ENCODE measurements at regions not wholly inside any gene's neighbourhood (a gene's known extent, or its start where the extent isn't known, plus 50 kb on each side); places are given as distances from the start of the nearest gene placed in this dataset.

DNA sequence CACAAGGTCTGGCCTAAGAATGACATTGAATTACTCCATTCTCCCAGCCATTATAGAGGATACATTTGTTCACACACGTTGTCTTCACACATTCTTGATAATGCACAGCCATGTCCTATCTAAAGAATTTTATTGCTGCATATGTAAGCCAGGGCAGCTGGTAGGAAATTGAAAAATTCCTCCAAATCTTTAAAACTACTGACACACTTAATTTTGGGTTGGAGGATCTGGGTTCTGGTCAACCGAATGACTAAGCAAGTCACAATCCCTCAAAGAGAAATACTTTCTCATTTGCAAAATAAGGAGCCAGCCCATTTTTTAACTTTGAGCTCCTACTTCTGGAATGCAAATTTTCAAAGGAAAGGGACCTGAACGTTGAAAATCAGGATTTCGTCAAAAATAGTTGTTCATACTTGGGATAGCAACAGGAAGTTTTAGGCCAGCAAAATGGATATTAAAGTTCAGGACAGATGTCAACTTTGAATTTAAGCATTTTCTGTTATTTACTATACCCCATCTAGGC lies 638.3 kb downstream of the NTRK3 start:
- Histone ChIP-seq H3K9me3 (ENCODE audit: control insufficient read depth in 1 of 2, insufficient read depth in 1 of 2, low read depth in 1 of 2, low read length in 2 of 2) (peaks cover 6 to 26% of the 10 kb centered on the region in 2 experiments; a peak in 2 of 4 replicates), H3K36me3 (ENCODE audit: control insufficient read depth in 1 of 2, insufficient read depth in 2 of 2, low read length in 2 of 2) (no peaks in the 10 kb centered on the region), H3K4me1 (ENCODE audit: control insufficient read depth in 1 of 2, insufficient read depth in 2 of 2, low read length in 2 of 2) (no peaks in the 10 kb centered on the region), H3K79me2 (ENCODE audit: insufficient read depth, low read length) (no peaks in the 10 kb centered on the region), H3K4me3 (replicated peaks in 1 of 2; ENCODE audit: low read depth in 1 of 2, low read length in 2 of 2) (no peak overlapping the region), H4K20me1 (ENCODE audit: insufficient read depth) (no peaks in the 10 kb centered on the region), H3K4me2 (ENCODE audit: low read length) (no peak overlapping the region), H3K27ac (ENCODE audit: low read depth, low read length) (no peak overlapping the region), H3K9me2 (ENCODE audit: insufficient read depth) (no peaks in the 10 kb centered on the region), H3K9ac (ENCODE audit: low read length) (no peak overlapping the region), H3K27me3 (ENCODE audit: insufficient read depth, low read length) (no peaks in the 10 kb centered on the region), H2AFZ (ENCODE audit: low read depth, low read length, poor library complexity, severe bottlenecking) (no peak overlapping the region)
- intact Hi-C loops (cut with micrococcal nuclease) = no loop called here
- DNase-seq (ENCODE audit: low read depth, low spot score) (no peak), ATAC-seq (no peak)
- TF ChIP-seq CBX3 (IDR thresholded peaks at IDR 0.05; ENCODE audit: low read depth) (no peak), FOSL1 (IDR thresholded peaks at IDR 0.05; ENCODE audit: low read depth) (no peak), ZNF274 (IDR thresholded peaks at IDR 0.05; ENCODE audit: low read depth, low read length) (no peak)
- ChIA-PET CTCF (no interaction called here), RAD21 (ENCODE audit: low non-redundant PET in 1 of 2, low total read pairs in 2 of 2, uncharacterized antibody in 2 of 2, unreplicated experiment in 2 of 2) (no interaction called here), POLR2A (no interaction called here)
- no TSS peak for BruUV-seq (replicated peaks)

DNA sequence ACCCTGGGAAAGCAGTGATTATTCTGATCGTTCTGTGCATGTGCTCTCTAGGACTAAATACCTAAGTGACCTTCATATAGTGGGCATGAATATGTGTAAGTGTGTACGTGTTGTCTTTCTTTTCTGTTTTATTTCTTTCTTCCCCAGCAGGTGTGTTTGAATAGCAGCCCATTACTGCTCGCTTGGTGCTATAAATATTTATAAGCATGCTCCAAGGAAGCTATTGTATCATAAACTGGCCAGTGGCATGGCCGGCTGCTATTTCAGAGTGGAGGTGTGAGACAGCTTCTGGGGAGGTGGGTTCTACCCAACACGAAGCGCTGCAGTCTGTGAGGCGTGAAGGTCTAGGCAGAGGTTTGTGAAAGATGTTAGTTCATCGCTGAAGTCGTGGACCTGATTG lies 641.8 kb downstream of the NTRK3 start:
- Histone ChIP-seq H3K4me1 (ENCODE audit: control insufficient read depth in 1 of 2, insufficient read depth in 2 of 2, low read length in 2 of 2) (no peaks in the 10 kb centered on the region), H3K9ac (ENCODE audit: low read length) (no peak overlapping the region), H3K36me3 (ENCODE audit: control insufficient read depth in 1 of 2, insufficient read depth in 2 of 2, low read length in 2 of 2) (no peaks in the 10 kb centered on the region), H3K4me2 (ENCODE audit: low read length) (no peak overlapping the region), H3K27ac (ENCODE audit: low read depth, low read length) (no peak overlapping the region), H3K9me2 (ENCODE audit: insufficient read depth) (no peaks in the 10 kb centered on the region), H3K27me3 (ENCODE audit: insufficient read depth, low read length) (no peaks in the 10 kb centered on the region), H2AFZ (ENCODE audit: low read depth, low read length, poor library complexity, severe bottlenecking) (no peak overlapping the region), H3K9me3 (ENCODE audit: control insufficient read depth in 1 of 2, insufficient read depth in 1 of 2, low read depth in 1 of 2, low read length in 2 of 2) (peaks cover 0 to 35% of the 10 kb centered on the region in 2 experiments; a peak in 2 of 4 replicates), H4K20me1 (ENCODE audit: insufficient read depth) (no peaks in the 10 kb centered on the region), H3K79me2 (ENCODE audit: insufficient read depth, low read length) (no peaks in the 10 kb centered on the region), H3K4me3 (replicated peaks in 1 of 2; ENCODE audit: low read depth in 1 of 2, low read length in 2 of 2) (no peak overlapping the region)
- ChIA-PET RAD21 (ENCODE audit: low non-redundant PET in 1 of 2, low total read pairs in 2 of 2, uncharacterized antibody in 2 of 2, unreplicated experiment in 2 of 2) (no interaction called here), POLR2A (no interaction called here), CTCF (no interaction called here)
- intact Hi-C loops (cut with micrococcal nuclease) = no loop called here
- TF ChIP-seq POLR2AphosphoS5 (IDR thresholded peaks at IDR 0.05; ENCODE audit: low read depth, low read length) (no peak), EGR1 (IDR thresholded peaks at IDR 0.05; ENCODE audit: low read depth) (no peak), CBX3 (IDR thresholded peaks at IDR 0.05; ENCODE audit: low read depth) (no peak), EZH2 (IDR thresholded peaks at IDR 0.05) (no peak), SRF (IDR thresholded peaks at IDR 0.05; ENCODE audit: low read depth) (no peak), FOSL1 (IDR thresholded peaks at IDR 0.05; ENCODE audit: low read depth) (no peak), EZH2phosphoT487 (IDR thresholded peaks at IDR 0.05; ENCODE audit: borderline replicate concordance) (no peak), JUND (IDR thresholded peaks at IDR 0.05) (no peak)
- TF ChIP-seq, protein P1, sequence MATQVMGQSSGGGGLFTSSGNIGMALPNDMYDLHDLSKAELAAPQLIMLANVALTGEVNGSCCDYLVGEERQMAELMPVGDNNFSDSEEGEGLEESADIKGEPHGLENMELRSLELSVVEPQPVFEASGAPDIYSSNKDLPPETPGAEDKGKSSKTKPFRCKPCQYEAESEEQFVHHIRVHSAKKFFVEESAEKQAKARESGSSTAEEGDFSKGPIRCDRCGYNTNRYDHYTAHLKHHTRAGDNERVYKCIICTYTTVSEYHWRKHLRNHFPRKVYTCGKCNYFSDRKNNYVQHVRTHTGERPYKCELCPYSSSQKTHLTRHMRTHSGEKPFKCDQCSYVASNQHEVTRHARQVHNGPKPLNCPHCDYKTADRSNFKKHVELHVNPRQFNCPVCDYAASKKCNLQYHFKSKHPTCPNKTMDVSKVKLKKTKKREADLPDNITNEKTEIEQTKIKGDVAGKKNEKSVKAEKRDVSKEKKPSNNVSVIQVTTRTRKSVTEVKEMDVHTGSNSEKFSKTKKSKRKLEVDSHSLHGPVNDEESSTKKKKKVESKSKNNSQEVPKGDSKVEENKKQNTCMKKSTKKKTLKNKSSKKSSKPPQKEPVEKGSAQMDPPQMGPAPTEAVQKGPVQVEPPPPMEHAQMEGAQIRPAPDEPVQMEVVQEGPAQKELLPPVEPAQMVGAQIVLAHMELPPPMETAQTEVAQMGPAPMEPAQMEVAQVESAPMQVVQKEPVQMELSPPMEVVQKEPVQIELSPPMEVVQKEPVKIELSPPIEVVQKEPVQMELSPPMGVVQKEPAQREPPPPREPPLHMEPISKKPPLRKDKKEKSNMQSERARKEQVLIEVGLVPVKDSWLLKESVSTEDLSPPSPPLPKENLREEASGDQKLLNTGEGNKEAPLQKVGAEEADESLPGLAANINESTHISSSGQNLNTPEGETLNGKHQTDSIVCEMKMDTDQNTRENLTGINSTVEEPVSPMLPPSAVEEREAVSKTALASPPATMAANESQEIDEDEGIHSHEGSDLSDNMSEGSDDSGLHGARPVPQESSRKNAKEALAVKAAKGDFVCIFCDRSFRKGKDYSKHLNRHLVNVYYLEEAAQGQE (IDR thresholded peaks at IDR 0.05; ENCODE audit: low read depth) = no peak
- no TSS peak for BruUV-seq (replicated peaks)
- ATAC-seq = no peak
- DNase-seq (ENCODE audit: low read depth, low spot score) = no peak
